WERI-Rb-1 (cell line): ENCODE measurements at regions not wholly inside any gene's neighbourhood (a gene's known extent, or its start where the extent isn't known, plus 50 kb on each side); places are given as distances from the start of the nearest gene placed in this dataset.

Experiments
- DNase-seq: peaks from one replicate; pipeline ENCODE4 v3.0.0-alpha.2; 2020
- H3K27ac ChIP-seq: fragments of 250-450 bp; sonication (Bioruptor Pico); 2 replicates; pipeline ENCODE4 v1.5.1; 2020; ENCODE audit warnings: mild to moderate bottlenecking, moderate library complexity
- H3K27me3 ChIP-seq: fragments of 250-450 bp; sonication (Bioruptor Pico); 2 replicates; pipeline ENCODE4 v1.5.1; 2021; ENCODE audit warnings: mild to moderate bottlenecking, low read depth, moderate library complexity; ENCODE audit not compliant: insufficient read depth, severe bottlenecking
- H3K36me3 ChIP-seq: fragments of 250-450 bp; sonication (Bioruptor Pico); 2 replicates; pipeline ENCODE4 v1.5.1; 2020; ENCODE audit warnings: mild to moderate bottlenecking, moderate library complexity
- H3K4me3 ChIP-seq: 2 replicates; pipeline ENCODE4 v1.5.1; 2011; ENCODE audit warnings: low read depth, mild to moderate bottlenecking, control low read depth, low read length
- H3K9me3 ChIP-seq: fragments of 250-450 bp; sonication (Bioruptor Pico); 2 replicates; pipeline ENCODE4 v1.5.1; 2021; ENCODE audit warnings: mild to moderate bottlenecking, moderate library complexity; ENCODE audit not compliant: severe bottlenecking
- CTCF ChIP-seq: IDR thresholded peaks from 2 replicates; pipeline ENCODE4 v1.5.1; 2011; ENCODE audit warnings: low read depth, mild to moderate bottlenecking, control low read depth, inconsistent platforms, low read length

DNA sequence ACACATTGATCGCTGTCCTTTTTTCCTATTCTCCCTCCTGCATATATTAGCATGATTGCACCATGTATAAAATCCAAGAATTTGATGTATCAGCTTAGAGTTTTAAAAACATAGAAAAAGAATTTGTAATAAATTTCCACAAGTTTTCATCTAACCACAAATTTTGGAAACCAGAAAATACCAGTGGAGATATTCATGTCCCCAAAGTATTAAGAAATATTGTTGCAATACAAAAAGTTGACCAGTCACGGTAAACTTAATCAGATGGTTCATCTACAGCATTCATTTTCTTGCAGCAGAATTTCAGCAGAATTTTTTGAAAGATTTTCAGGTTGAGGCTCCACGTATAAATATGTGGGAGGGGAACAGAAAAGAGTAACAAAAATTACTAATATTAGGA, 500.9 kb upstream of the MDFIC2 start:
- H3K9me3 ChIP-seq: no peaks in the 10 kb centered on the region
- no peaks in the 10 kb centered on the region for H3K36me3 ChIP-seq
- no peak overlapping the region for H3K27ac ChIP-seq
- H3K4me3 ChIP-seq: no peak overlapping the region
- no peak for DNase-seq
- no peaks in the 10 kb centered on the region for H3K27me3 ChIP-seq
- TF ChIP-seq CTCF: no peak

DNA sequence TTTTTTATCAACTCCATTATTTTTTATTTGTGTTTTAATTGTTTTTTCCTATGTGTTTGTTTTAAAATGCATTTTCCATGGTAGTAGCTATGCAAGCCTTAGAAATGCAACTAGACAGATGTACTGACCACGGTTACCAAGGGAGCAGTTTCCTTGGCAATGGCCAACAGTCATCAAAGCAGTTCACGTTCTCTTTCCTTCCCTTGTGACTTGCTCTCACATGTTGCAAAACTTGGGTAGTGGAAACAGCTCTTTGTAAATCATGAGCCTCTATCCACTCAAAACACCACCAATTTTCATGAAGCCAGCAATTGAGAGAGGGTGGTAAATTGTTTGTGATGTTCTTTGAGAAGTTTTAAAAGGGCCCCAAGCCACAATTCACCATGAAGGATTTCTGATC, 499.4 kb upstream of the MDFIC2 start:
- H3K36me3 ChIP-seq: no peaks in the 10 kb centered on the region
- no peaks in the 10 kb centered on the region for H3K9me3 ChIP-seq
- H3K27ac ChIP-seq: no peak overlapping the region
- H3K27me3 ChIP-seq: no peaks in the 10 kb centered on the region
- no peak for DNase-seq
- H3K4me3 ChIP-seq: no peak overlapping the region
- no peak for TF ChIP-seq CTCF

- no peak overlapping the region for H3K4me3 ChIP-seq
- no peak for TF ChIP-seq CTCF
- DNase-seq: no peak
- H3K9me3 ChIP-seq: no peaks in the 10 kb centered on the region
- no peak overlapping the region for H3K27ac ChIP-seq
- H3K27me3 ChIP-seq: no peaks in the 10 kb centered on the region
- no peaks in the 10 kb centered on the region for H3K36me3 ChIP-seq
These were observed 496.4 kb upstream of the MDFIC2 start for GRCh38 chr3:70808881-70809280.

GRCh38 chr3:70806556-70806955, 494.1 kb upstream of the MDFIC2 start:
- H3K36me3 ChIP-seq: no peaks in the 10 kb centered on the region
- H3K4me3 ChIP-seq: no peak overlapping the region
- DNase-seq: no peak
- H3K9me3 ChIP-seq: no peaks in the 10 kb centered on the region
- H3K27ac ChIP-seq: no peak overlapping the region
- TF ChIP-seq CTCF: no peak
- no peaks in the 10 kb centered on the region for H3K27me3 ChIP-seq

DNA sequence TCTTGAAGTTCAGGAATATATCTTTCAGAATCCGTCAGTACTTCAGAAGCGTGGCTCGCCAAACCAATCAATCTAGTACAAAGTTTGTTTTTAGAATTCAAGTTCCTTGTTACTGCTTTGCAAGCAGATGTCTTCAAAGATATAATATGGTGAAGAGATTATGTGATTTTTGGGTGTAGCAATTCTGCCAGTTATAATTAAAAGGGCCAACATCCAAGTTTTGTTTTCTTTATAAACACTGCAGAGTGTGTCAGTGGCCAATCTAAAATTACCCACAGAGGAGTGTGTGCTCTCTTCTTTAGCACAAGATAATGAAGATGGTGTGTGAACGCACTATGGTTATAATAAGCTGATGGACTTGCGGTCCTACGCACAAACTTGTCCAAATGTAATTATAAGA, 493.6 kb upstream of the MDFIC2 start:
- H3K9me3 ChIP-seq: no peaks in the 10 kb centered on the region
- H3K36me3 ChIP-seq: no peaks in the 10 kb centered on the region
- no peak for DNase-seq
- no peaks in the 10 kb centered on the region for H3K27me3 ChIP-seq
- no peak overlapping the region for H3K27ac ChIP-seq
- TF ChIP-seq CTCF: no peak
- H3K4me3 ChIP-seq: no peak overlapping the region

DNA sequence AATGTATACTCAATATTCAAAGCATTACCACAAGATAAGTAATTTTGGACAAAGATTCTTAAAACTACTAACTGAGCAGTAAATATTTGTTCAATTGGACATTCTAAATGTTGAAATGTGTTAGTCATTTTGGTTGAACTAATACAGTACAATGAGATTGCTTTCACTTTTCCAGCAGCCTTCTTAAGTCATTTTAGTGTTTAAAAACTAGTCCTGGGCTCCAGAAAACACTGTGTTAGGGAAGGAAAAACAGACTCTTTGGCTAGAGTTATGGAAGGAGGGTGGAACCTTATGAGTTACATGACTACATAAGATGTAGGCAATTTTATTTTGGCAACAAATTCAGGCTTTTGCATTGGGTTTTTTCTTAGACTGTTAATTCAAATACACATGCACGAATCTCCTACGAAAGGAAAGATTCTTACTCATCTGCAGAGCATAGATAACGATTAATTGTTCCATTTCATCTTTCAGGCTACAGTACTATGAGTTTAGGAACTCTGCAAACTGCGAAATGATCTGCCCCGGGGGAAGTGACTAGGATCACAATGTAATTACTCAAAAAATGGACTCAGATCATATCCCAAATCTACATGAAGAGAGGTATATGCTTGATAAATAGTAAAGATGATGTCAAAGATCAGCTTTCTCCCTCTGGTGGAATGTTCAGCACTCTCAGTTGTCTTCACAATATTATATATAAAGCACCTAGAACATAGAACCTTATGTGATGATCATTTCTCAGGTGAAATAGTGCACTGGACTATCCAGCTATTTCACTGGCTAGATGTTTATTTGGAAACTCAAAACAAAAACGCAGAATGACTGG, 492.8 kb upstream of the MDFIC2 start:
- Histone ChIP-seq H3K36me3 (no peaks in the 10 kb centered on the region), H3K4me3 (no peak overlapping the region), H3K27me3 (no peaks in the 10 kb centered on the region), H3K27ac (no peak overlapping the region), H3K9me3 (no peaks in the 10 kb centered on the region)
- no peak for DNase-seq
- no peak for TF ChIP-seq CTCF
